A549 (cell line): ENCODE measurements at regions not wholly inside any gene's neighbourhood (a gene's known extent, or its start where the extent isn't known, plus 50 kb on each side); places are given as distances from the start of the nearest gene placed in this dataset.

Source experiments
- ATAC-seq, 2 experiments: fragments of 200-7000 bp in 1 of 2; fragments of >200 bp in 1 of 2; cut with Nextera tagmentation in 1 of 2; cut with Tn5 transposase in 1 of 2; 3 replicates each; pipeline versions ENCODE4 v1.8.0 to v1.9.1; 2018 to 2020; ENCODE audit warnings: mild to moderate bottlenecking in 1 of 2, moderate library complexity in 1 of 2
- CTCF ChIA-PET: fragments of 300-600 bp; sonication (Branson Sonifier 250); formaldehyde crosslinking; extraction: SDS; loops from one replicate; lab custom pipeline; 2021; ENCODE audit warnings: antibody characterized with exemption, inconsistent platforms; lab: Yijun Ruan, JAX
- POLR2A ChIA-PET: fragments of 350-600 bp; formaldehyde crosslinking; extraction: SDS; loops from one replicate; lab custom pipeline; 2021; ENCODE audit warnings: antibody characterized with exemption, inconsistent platforms; lab: Yijun Ruan, JAX
- DNase-seq, 2 experiments: peaks; one replicate each; pipeline versions ENCODE4 v3.0.0 to v3.0.0-alpha.2; 2011 to 2016; ENCODE audit warnings: low read depth in 1 of 2, low spot score in 1 of 2
- FAIRE-seq: peaks from 2 replicates; lab custom pipeline; 2011; peaks lifted over from hg19 to GRCh38; lab: Jason Lieb, UNC
- H3K27ac ChIP-seq, 2 experiments: fragments of >200 bp; sonication (Bioruptor Twin); formaldehyde crosslinking; 3 replicates each; pipeline ENCODE4 v1.5.1; 2016 to 2017
- H3K4me1 ChIP-seq: fragments of >200 bp; sonication (Bioruptor Twin); formaldehyde crosslinking; 3 replicates; pipeline ENCODE4 v1.6.1; 2016
- H3K4me2 ChIP-seq: fragments of >200 bp; sonication (Bioruptor Twin); formaldehyde crosslinking; 3 replicates; pipeline ENCODE4 v1.6.1; 2016
- H3K4me3 ChIP-seq: fragments of >200 bp; sonication (Bioruptor Twin); formaldehyde crosslinking; 3 replicates; pipeline ENCODE4 v1.5.1; 2016
- H3K9me3 ChIP-seq: fragments of >200 bp; sonication (Bioruptor Twin); formaldehyde crosslinking; 3 replicates; pipeline ENCODE4 v1.6.1; 2016
- CBX8 ChIP-seq: fragments of 200-600 bp; sonication (generic); IDR thresholded peaks from 2 replicates; pipeline ENCODE4 v1.6.1; 2016
- CHD2 ChIP-seq: fragments of 150-350 bp; IDR thresholded peaks from 2 replicates; pipeline ENCODE4 v1.6.1; 2014; ENCODE audit warnings: low read length; ENCODE audit not compliant: partially characterized antibody
- E2F6 ChIP-seq: IDR thresholded peaks from 2 replicates; pipeline ENCODE4 v1.6.1; 2012; ENCODE audit warnings: low read depth, borderline replicate concordance
- FOSB ChIP-seq: fragments of 250-450 bp; sonication (Bioruptor Pico); IDR thresholded peaks from 2 replicates; pipeline ENCODE4 v1.5.0; 2020; ENCODE audit warnings: mild to moderate bottlenecking, moderate library complexity
- GATA3 ChIP-seq: IDR thresholded peaks from 2 replicates; pipeline ENCODE4 v1.6.1; 2012; ENCODE audit warnings: borderline replicate concordance
- HDAC2 ChIP-seq: fragments of 200-600 bp; sonication (generic); IDR thresholded peaks from 2 replicates; pipeline ENCODE4 v1.6.1; 2016
- HES2 ChIP-seq: fragments of >200 bp; sonication (Bioruptor Twin); formaldehyde crosslinking; IDR thresholded peaks from 2 replicates; pipeline ENCODE4 v1.6.1; 2016
- HOXA7 ChIP-seq: fragments of 250-450 bp; sonication (Bioruptor Pico); IDR thresholded peaks from 2 replicates; pipeline ENCODE4 v1.5.0; 2020; ENCODE audit warnings: mild to moderate bottlenecking, moderate library complexity
- HOXB13 ChIP-seq: fragments of 250-450 bp; sonication (Bioruptor Pico); IDR thresholded peaks from 2 replicates; pipeline ENCODE4 v1.5.0; 2020; ENCODE audit warnings: low read depth, mild to moderate bottlenecking, moderate library complexity
- JUNB ChIP-seq: fragments of >200 bp; sonication (Bioruptor Twin); formaldehyde crosslinking; IDR thresholded peaks from 2 replicates; pipeline ENCODE4 v1.6.1; 2016
- KDM1A ChIP-seq: fragments of 200-600 bp; sonication (generic); IDR thresholded peaks from 2 replicates; pipeline ENCODE4 v1.6.1; 2016; ENCODE audit warnings: low read depth, mild to moderate bottlenecking
- KDM5A ChIP-seq: fragments of 200-600 bp; sonication (generic); IDR thresholded peaks from 2 replicates; pipeline ENCODE4 v1.6.1; 2016; ENCODE audit warnings: antibody characterized with exemption, mild to moderate bottlenecking
- POLR2A ChIP-seq: IDR thresholded peaks from 2 replicates; pipeline ENCODE4 v1.6.1; 2012; ENCODE audit warnings: mild to moderate bottlenecking, low read length
- RCOR1 ChIP-seq: fragments of 150-350 bp; IDR thresholded peaks from 2 replicates; pipeline ENCODE4 v1.6.1; 2014; ENCODE audit warnings: antibody characterized with exemption, low read length, low read depth
- SMC3 ChIP-seq: fragments of >200 bp; sonication (Bioruptor Twin); formaldehyde crosslinking; IDR thresholded peaks from 3 replicates; pipeline ENCODE4 v1.6.1; 2018; ENCODE audit warnings: inconsistent platforms
- SREBF2 ChIP-seq: fragments of 450-650 bp; IDR thresholded peaks from 2 replicates; pipeline ENCODE4 v1.6.1; 2014; ENCODE audit warnings: mild to moderate bottlenecking, moderate library complexity
- TFCP2L1 ChIP-seq: fragments of 250-450 bp; sonication (Bioruptor Pico); IDR thresholded peaks from 2 replicates; pipeline ENCODE4 v1.5.0; 2021; ENCODE audit warnings: mild to moderate bottlenecking
- TP53 ChIP-seq: fragments of 250-450 bp; sonication (Bioruptor Pico); IDR thresholded peaks from 2 replicates; pipeline ENCODE4 v1.5.0; 2021; ENCODE audit warnings: mild to moderate bottlenecking, moderate library complexity
- ZFP36 ChIP-seq: fragments of 450-650 bp; IDR thresholded peaks from 2 replicates; pipeline ENCODE4 v1.6.1; 2014; ENCODE audit warnings: borderline replicate concordance; ENCODE audit not compliant: partially characterized antibody
- WGBS: methylation state at CpG from one replicate; pipeline ENCODE4 v1.1.6; 2017; ENCODE audit errors: missing lambda C conversion rate; 5-methylcytosine and 5-hydroxymethylcytosine counted together
- TF ChIP-seq, protein P1 (sequence below): fragments of >200 bp; sonication (Bioruptor Twin); formaldehyde crosslinking; IDR thresholded peaks from 3 replicates; pipeline ENCODE4 v1.6.1; 2016
- TF ChIP-seq, protein P2 (sequence below): fragments of 200-600 bp; sonication (generic); IDR thresholded peaks from 2 replicates; pipeline ENCODE4 v1.6.1; 2016; ENCODE audit warnings: antibody characterized with exemption, mild to moderate bottlenecking, moderate library complexity

DNA sequence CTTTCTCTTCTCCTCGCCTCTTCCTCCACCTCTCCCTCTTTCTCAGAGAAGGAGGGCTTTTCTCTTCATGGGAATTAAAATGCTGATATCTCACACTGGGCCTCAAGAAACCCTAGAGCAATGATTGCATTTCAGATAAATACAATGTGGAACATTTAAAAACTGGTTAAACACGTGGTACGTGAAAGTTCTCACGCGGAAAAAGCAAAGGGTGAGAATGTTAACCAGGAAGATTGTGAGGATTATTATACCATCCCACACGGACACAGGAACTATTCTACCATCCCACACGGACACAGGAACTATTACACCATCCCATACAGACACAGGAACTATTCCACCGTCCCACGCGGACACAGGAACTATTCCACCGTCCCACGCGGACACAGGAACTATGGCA lies 182.4 kb downstream of the TMEM18 start:
- H3K9me3 ChIP-seq: no peaks in the 10 kb centered on the region
- CTCF ChIA-PET: no interaction called here
- no peak for ATAC-seq
- no peak for TF ChIP-seq JUNB
- TF ChIP-seq HDAC2: no peak
- no peak for TF ChIP-seq SREBF2
- no peak for TF ChIP-seq HES2
- TF ChIP-seq KDM5A: no peak
- TF ChIP-seq TFCP2L1 (CRISPR knock-in tag): no peak
- no peak for TF ChIP-seq POLR2A
- TF ChIP-seq, all 56 proteins: peak for 0
- POLR2A ChIA-PET: no interaction called here
- H3K4me2 ChIP-seq: no peak overlapping the region
- FAIRE-seq: no peak
- WGBS: 37% methylated on average over 13 of the region's 13 CpGs
- DNase-seq: no peak
- H3K27ac ChIP-seq: no peak overlapping the region
- no peak overlapping the region for H3K4me3 ChIP-seq
- H3K4me1 ChIP-seq: no peaks in the 10 kb centered on the region

DNA sequence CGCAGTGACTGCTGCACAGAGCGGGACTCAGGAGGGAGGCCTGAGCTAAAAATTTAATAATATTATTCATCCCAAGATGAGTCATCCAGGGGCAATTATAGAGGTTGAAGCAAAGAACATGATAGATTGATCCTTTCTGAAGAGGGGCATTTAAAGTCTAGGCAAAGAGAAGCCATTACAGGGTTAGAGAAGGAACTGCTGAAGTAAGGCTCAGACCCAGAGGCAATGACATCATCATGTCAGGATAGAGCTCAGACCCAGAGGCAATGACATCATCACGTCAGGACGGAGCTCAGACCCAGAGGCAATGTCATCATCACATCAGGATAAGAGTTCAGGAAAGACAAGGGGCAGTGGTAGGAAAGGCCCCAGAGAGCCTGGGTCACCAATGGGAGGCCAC lies 184.0 kb downstream of the TMEM18 start:
- TF ChIP-seq GATA3: no peak
- no peak for TF ChIP-seq HOXA7 (CRISPR knock-in tag)
- TF ChIP-seq KDM1A: no peak
- no peak for TF ChIP-seq HES2
- TF ChIP-seq RCOR1: no peak
- no peak for TF ChIP-seq KDM5A
- no peak for TF ChIP-seq SREBF2
- TF ChIP-seq POLR2A: no peak
- ATAC-seq (no peak), FAIRE-seq (no peak), DNase-seq (no peak)
- no peak overlapping the region for H3K4me3 ChIP-seq
- no peaks in the 10 kb centered on the region for H3K9me3 ChIP-seq
- 34% methylated on average over 4 of the region's 4 CpGs for WGBS
- no peak overlapping the region for H3K4me2 ChIP-seq
- H3K4me1 ChIP-seq: no peaks in the 10 kb centered on the region
- ChIA-PET CTCF (interaction anchor here (1.2 kb wide), 1 partner anchor 37 kb away, joined by 3 read pairs; no protein-coding TSS in a partner anchor), POLR2A (no interaction called here)
- H3K27ac ChIP-seq: no peak overlapping the region

DNA sequence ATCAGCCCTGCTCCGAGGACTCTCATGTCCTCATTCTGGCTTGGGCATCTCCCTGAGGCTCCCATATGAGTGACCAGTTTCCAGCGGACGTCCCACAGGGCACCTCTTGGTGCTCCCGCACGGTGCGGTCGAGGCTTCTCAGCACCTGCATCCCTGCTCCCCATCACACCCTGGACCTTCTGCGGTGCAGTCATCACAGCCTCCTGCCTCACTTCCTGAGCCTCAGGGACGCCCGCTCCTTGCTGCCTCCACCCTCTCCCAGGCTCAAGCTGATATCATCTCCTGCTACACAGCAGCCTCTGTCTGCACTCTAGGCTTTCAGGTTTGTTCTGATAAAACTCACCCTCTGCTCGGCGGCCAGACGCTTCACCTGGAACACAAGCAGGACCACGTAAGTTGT lies 185.0 kb downstream of the TMEM18 start:
- H3K9me3 ChIP-seq: no peaks in the 10 kb centered on the region
- H3K4me1 ChIP-seq: no peaks in the 10 kb centered on the region
- DNase-seq: no peak
- TF ChIP-seq, protein P1, sequence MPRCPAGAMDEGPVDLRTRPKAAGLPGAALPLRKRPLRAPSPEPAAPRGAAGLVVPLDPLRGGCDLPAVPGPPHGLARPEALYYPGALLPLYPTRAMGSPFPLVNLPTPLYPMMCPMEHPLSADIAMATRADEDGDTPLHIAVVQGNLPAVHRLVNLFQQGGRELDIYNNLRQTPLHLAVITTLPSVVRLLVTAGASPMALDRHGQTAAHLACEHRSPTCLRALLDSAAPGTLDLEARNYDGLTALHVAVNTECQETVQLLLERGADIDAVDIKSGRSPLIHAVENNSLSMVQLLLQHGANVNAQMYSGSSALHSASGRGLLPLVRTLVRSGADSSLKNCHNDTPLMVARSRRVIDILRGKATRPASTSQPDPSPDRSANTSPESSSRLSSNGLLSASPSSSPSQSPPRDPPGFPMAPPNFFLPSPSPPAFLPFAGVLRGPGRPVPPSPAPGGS: no peak
- TF ChIP-seq ZFP36: no peak
- TF ChIP-seq, protein P2, sequence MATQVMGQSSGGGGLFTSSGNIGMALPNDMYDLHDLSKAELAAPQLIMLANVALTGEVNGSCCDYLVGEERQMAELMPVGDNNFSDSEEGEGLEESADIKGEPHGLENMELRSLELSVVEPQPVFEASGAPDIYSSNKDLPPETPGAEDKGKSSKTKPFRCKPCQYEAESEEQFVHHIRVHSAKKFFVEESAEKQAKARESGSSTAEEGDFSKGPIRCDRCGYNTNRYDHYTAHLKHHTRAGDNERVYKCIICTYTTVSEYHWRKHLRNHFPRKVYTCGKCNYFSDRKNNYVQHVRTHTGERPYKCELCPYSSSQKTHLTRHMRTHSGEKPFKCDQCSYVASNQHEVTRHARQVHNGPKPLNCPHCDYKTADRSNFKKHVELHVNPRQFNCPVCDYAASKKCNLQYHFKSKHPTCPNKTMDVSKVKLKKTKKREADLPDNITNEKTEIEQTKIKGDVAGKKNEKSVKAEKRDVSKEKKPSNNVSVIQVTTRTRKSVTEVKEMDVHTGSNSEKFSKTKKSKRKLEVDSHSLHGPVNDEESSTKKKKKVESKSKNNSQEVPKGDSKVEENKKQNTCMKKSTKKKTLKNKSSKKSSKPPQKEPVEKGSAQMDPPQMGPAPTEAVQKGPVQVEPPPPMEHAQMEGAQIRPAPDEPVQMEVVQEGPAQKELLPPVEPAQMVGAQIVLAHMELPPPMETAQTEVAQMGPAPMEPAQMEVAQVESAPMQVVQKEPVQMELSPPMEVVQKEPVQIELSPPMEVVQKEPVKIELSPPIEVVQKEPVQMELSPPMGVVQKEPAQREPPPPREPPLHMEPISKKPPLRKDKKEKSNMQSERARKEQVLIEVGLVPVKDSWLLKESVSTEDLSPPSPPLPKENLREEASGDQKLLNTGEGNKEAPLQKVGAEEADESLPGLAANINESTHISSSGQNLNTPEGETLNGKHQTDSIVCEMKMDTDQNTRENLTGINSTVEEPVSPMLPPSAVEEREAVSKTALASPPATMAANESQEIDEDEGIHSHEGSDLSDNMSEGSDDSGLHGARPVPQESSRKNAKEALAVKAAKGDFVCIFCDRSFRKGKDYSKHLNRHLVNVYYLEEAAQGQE: no peak
- TF ChIP-seq HOXB13 (CRISPR knock-in tag): no peak
- no peak for TF ChIP-seq E2F6
- no peak for TF ChIP-seq SMC3
- no peak for TF ChIP-seq TP53 (CRISPR knock-in tag)
- no peak for TF ChIP-seq GATA3
- no peak for TF ChIP-seq SREBF2
- no peak for TF ChIP-seq FOSB
- no peak for TF ChIP-seq CBX8
- no peak for TF ChIP-seq CHD2
- TF ChIP-seq, all 56 proteins: peak for 0
- 37% methylated on average over 14 of the region's 14 CpGs for WGBS
- CTCF ChIA-PET: no interaction called here
- ATAC-seq (no peak; a peak in 1 of 6 replicates), FAIRE-seq (no peak)
- POLR2A ChIA-PET: no interaction called here
- no peak overlapping the region for H3K4me3 ChIP-seq
- H3K4me2 ChIP-seq: no peak overlapping the region
- no peak overlapping the region for H3K27ac ChIP-seq
